ENCODE measurements at regions not wholly inside any gene's neighbourhood (a gene's known extent, or its start where the extent isn't known, plus 50 kb on each side); places are given as distances from the start of the nearest gene placed in this dataset.

GRCh38 chr4:112765317-112765974, 128.5 kb downstream of the LARP7 start:
- in situ Hi-C loops (cut with HindIII; ENCODE audit: low pct_unique_long_range_greater_than_20kb, low sequenced_read_pairs) = no loop called here
- DNase-seq (ENCODE audit: low read depth) = peak; percentile 27

GRCh38 chr4:112766422-112766821, 129.5 kb downstream of the LARP7 start:
- DNase-seq (ENCODE audit: low read depth) = no peak
- in situ Hi-C loops (cut with HindIII; ENCODE audit: low pct_unique_long_range_greater_than_20kb, low sequenced_read_pairs) = no loop called here

- no peak for DNase-seq (ENCODE audit: low read depth)
- in situ Hi-C loops (cut with HindIII; ENCODE audit: low pct_unique_long_range_greater_than_20kb, low sequenced_read_pairs) = no loop called here
Measured at GRCh38 chr4:112767386-112767785, 130.4 kb downstream of the LARP7 start.

- DNase-seq (ENCODE audit: low read depth) = no peak
- in situ Hi-C loops (cut with HindIII; ENCODE audit: low pct_unique_long_range_greater_than_20kb, low sequenced_read_pairs) = no loop called here
Measured at GRCh38 chr4:112770114-112770513, 133.2 kb downstream of the LARP7 start.

GRCh38 chr4:112775801-112776200, 138.9 kb downstream of the LARP7 start:
- in situ Hi-C loops (cut with HindIII; ENCODE audit: low pct_unique_long_range_greater_than_20kb, low sequenced_read_pairs) = no loop called here
- DNase-seq (ENCODE audit: low read depth) = no peak

- no peak for DNase-seq (ENCODE audit: low read depth)
- in situ Hi-C loops (cut with HindIII; ENCODE audit: low pct_unique_long_range_greater_than_20kb, low sequenced_read_pairs) = no loop called here
Measured at GRCh38 chr4:112776535-112776934, 139.6 kb downstream of the LARP7 start.

- no peak for DNase-seq (ENCODE audit: low read depth)
- in situ Hi-C loops (cut with HindIII; ENCODE audit: low pct_unique_long_range_greater_than_20kb, low sequenced_read_pairs) = no loop called here
Measured at GRCh38 chr4:112778520-112778919, 141.6 kb downstream of the LARP7 start.

GRCh38 chr4:112793033-112793432, 156.1 kb downstream of the LARP7 start:
- in situ Hi-C loops (cut with HindIII; ENCODE audit: low pct_unique_long_range_greater_than_20kb, low sequenced_read_pairs) = no loop called here
- no peak for DNase-seq (ENCODE audit: low read depth)

- in situ Hi-C loops (cut with HindIII; ENCODE audit: low pct_unique_long_range_greater_than_20kb, low sequenced_read_pairs) = no loop called here
- no peak for DNase-seq (ENCODE audit: low read depth)
Measured at GRCh38 chr4:112800001-112800400, 163.1 kb downstream of the LARP7 start.

- in situ Hi-C loops (cut with HindIII; ENCODE audit: low pct_unique_long_range_greater_than_20kb, low sequenced_read_pairs) = no loop called here
- no peak for DNase-seq (ENCODE audit: low read depth)
Measured at GRCh38 chr4:112801341-112801740, 164.4 kb downstream of the LARP7 start.

- in situ Hi-C loops (cut with HindIII; ENCODE audit: low pct_unique_long_range_greater_than_20kb, low sequenced_read_pairs) = no loop called here
- no peak for DNase-seq (ENCODE audit: low read depth)
Measured at GRCh38 chr4:112802780-112803179, 165.8 kb downstream of the LARP7 start.

- in situ Hi-C loops (cut with HindIII; ENCODE audit: low pct_unique_long_range_greater_than_20kb, low sequenced_read_pairs) = no loop called here
- no peak for DNase-seq (ENCODE audit: low read depth)
Measured at GRCh38 chr4:112807083-112807482, 170.1 kb downstream of the LARP7 start.

- in situ Hi-C loops (cut with HindIII; ENCODE audit: low pct_unique_long_range_greater_than_20kb, low sequenced_read_pairs) = no loop called here
- no peak for DNase-seq (ENCODE audit: low read depth)
Measured at GRCh38 chr4:112808001-112808400, 171.1 kb downstream of the LARP7 start.

GRCh38 chr4:112813790-112814189, 176.8 kb downstream of the LARP7 start:
- DNase-seq (ENCODE audit: low read depth) = peak; percentile 44
- in situ Hi-C loops (cut with HindIII; ENCODE audit: low pct_unique_long_range_greater_than_20kb, low sequenced_read_pairs) = no loop called here

- peak; percentile 83 for DNase-seq (ENCODE audit: low read depth)
- in situ Hi-C loops (cut with HindIII; ENCODE audit: low pct_unique_long_range_greater_than_20kb, low sequenced_read_pairs) = no loop called here
Measured at GRCh38 chr4:112817933-112818593, 181.1 kb downstream of the LARP7 start.

- no peak for DNase-seq (ENCODE audit: low read depth)
- in situ Hi-C loops (cut with HindIII; ENCODE audit: low pct_unique_long_range_greater_than_20kb, low sequenced_read_pairs) = no loop called here
Measured at GRCh38 chr4:112818594-112818965, 181.6 kb downstream of the LARP7 start.

GRCh38 chr4:112819729-112820128, 182.8 kb downstream of the LARP7 start:
- DNase-seq (ENCODE audit: low read depth) = no peak
- in situ Hi-C loops (cut with HindIII; ENCODE audit: low pct_unique_long_range_greater_than_20kb, low sequenced_read_pairs) = no loop called here

- no peak for DNase-seq (ENCODE audit: low read depth)
- in situ Hi-C loops (cut with HindIII; ENCODE audit: low pct_unique_long_range_greater_than_20kb, low sequenced_read_pairs) = no loop called here
Measured at GRCh38 chr4:112823156-112823555, 186.2 kb downstream of the LARP7 start.

- in situ Hi-C loops (cut with HindIII; ENCODE audit: low pct_unique_long_range_greater_than_20kb, low sequenced_read_pairs) = no loop called here
- no peak for DNase-seq (ENCODE audit: low read depth)
Measured at GRCh38 chr4:112823606-112824005, 186.7 kb downstream of the LARP7 start.

- in situ Hi-C loops (cut with HindIII; ENCODE audit: low pct_unique_long_range_greater_than_20kb, low sequenced_read_pairs) = no loop called here
- no peak for DNase-seq (ENCODE audit: low read depth)
Measured at GRCh38 chr4:112830753-112831386, 193.9 kb downstream of the LARP7 start.

All from Caki2 (cell line).